ENCODE measurements at regions not wholly inside any gene's neighbourhood (a gene's known extent, or its start where the extent isn't known, plus 50 kb on each side); places are given as distances from the start of the nearest gene placed in this dataset.

GRCh38 chr4:163649557-163650091, 155.1 kb downstream of the TMA16 start:
- Mint-ChIP-seq H3K27me3 (no peaks in the 10 kb centered on the region), H3K27ac (no peak overlapping the region), H3K9me3 (peaks cover 1 to 14% of the 10 kb centered on the region in 2 donors), H3K4me3 (no peak overlapping the region), H3K4me1 (ENCODE audit: low read depth in 2 of 2) (no peaks in the 10 kb centered on the region), H3K36me3 (ENCODE audit: insufficient read depth) (no peaks in the 10 kb centered on the region)
- ATAC-seq (replicated peaks) = no peak
- DNase-seq = no peak

- Mint-ChIP-seq H3K4me3 (no peak overlapping the region), H3K27me3 (no peaks in the 10 kb centered on the region), H3K4me1 (ENCODE audit: low read depth in 2 of 2) (no peaks in the 10 kb centered on the region), H3K36me3 (ENCODE audit: insufficient read depth) (no peaks in the 10 kb centered on the region), H3K27ac (no peak overlapping the region), H3K9me3 (peaks cover 0 to 2% of the 10 kb centered on the region in 2 donors)
- DNase-seq (no peak), ATAC-seq (replicated peaks) (no peak)
Measured at GRCh38 chr4:163651761-163652160, 157.3 kb downstream of the TMA16 start.

- Mint-ChIP-seq H3K9me3 (peaks cover 0 to 2% of the 10 kb centered on the region in 2 donors), H3K27ac (no peak overlapping the region), H3K27me3 (no peaks in the 10 kb centered on the region), H3K4me3 (no peak overlapping the region), H3K36me3 (ENCODE audit: insufficient read depth) (no peaks in the 10 kb centered on the region), H3K4me1 (ENCODE audit: low read depth in 2 of 2) (no peaks in the 10 kb centered on the region)
- ATAC-seq (replicated peaks) = no peak
- DNase-seq = no peak
Measured at GRCh38 chr4:163654621-163655020, 160.1 kb downstream of the TMA16 start.

GRCh38 chr4:163660636-163661035, 166.1 kb downstream of the TMA16 start:
- DNase-seq = no peak
- no peaks in the 10 kb centered on the region for H3K4me1 Mint-ChIP-seq (ENCODE audit: low read depth in 2 of 2)
- no peaks in the 10 kb centered on the region for H3K36me3 Mint-ChIP-seq (ENCODE audit: insufficient read depth)

GRCh38 chr4:163662768-163663167, 168.3 kb downstream of the TMA16 start:
- ATAC-seq (replicated peaks) (no peak), DNase-seq (no peak)
- H3K27me3 Mint-ChIP-seq = no peaks in the 10 kb centered on the region
- H3K4me1 Mint-ChIP-seq (ENCODE audit: low read depth in 2 of 2) = peaks cover 0 to 1% of the 10 kb centered on the region in 2 donors
- H3K4me3 Mint-ChIP-seq = no peak overlapping the region
- H3K9me3 Mint-ChIP-seq = no peaks in the 10 kb centered on the region
- H3K27ac Mint-ChIP-seq = no peak overlapping the region
- no peaks in the 10 kb centered on the region for H3K36me3 Mint-ChIP-seq (ENCODE audit: insufficient read depth)

More at GRCh38 chr4:163660636-163661035, 166.1 kb downstream of the TMA16 start:
- peaks cover 0 to 2% of the 10 kb centered on the region in 2 donors for H3K9me3 Mint-ChIP-seq
- no peak overlapping the region for H3K4me3 Mint-ChIP-seq
- H3K27me3 Mint-ChIP-seq = no peaks in the 10 kb centered on the region
- ATAC-seq (replicated peaks) = no peak
- H3K27ac Mint-ChIP-seq = no peak overlapping the region

- DNase-seq = no peak
- Mint-ChIP-seq H3K27me3 (no peaks in the 10 kb centered on the region), H3K27ac (peak overlapping the region in 1 of 2 donors; percentile 75), H3K36me3 (ENCODE audit: insufficient read depth) (no peaks in the 10 kb centered on the region), H3K9me3 (no peaks in the 10 kb centered on the region), H3K4me3 (no peak overlapping the region), H3K4me1 (ENCODE audit: low read depth in 2 of 2) (peaks cover 0 to 1% of the 10 kb centered on the region in 2 donors)
- no peak for ATAC-seq (replicated peaks)
Measured at GRCh38 chr4:163663454-163664225, 169.2 kb downstream of the TMA16 start.

GRCh38 chr4:163665101-163665500, 170.6 kb downstream of the TMA16 start:
- H3K9me3 Mint-ChIP-seq = no peaks in the 10 kb centered on the region
- ATAC-seq (replicated peaks) = no peak
- H3K27me3 Mint-ChIP-seq = no peaks in the 10 kb centered on the region
- H3K4me1 Mint-ChIP-seq (ENCODE audit: low read depth in 2 of 2) = peaks cover 0 to 1% of the 10 kb centered on the region in 2 donors
- H3K36me3 Mint-ChIP-seq (ENCODE audit: insufficient read depth) = no peaks in the 10 kb centered on the region
- no peak overlapping the region for H3K4me3 Mint-ChIP-seq
- no peak overlapping the region for H3K27ac Mint-ChIP-seq
- no peak for DNase-seq

GRCh38 chr4:163665521-163666331, 171.2 kb downstream of the TMA16 start:
- H3K4me1 Mint-ChIP-seq (ENCODE audit: low read depth in 2 of 2) = peaks cover 0 to 1% of the 10 kb centered on the region in 2 donors
- H3K27ac Mint-ChIP-seq = no peak overlapping the region
- no peaks in the 10 kb centered on the region for H3K9me3 Mint-ChIP-seq
- no peaks in the 10 kb centered on the region for H3K27me3 Mint-ChIP-seq
- DNase-seq = no peak
- H3K36me3 Mint-ChIP-seq (ENCODE audit: insufficient read depth) = no peaks in the 10 kb centered on the region
- H3K4me3 Mint-ChIP-seq = no peak overlapping the region
- no peak for ATAC-seq (replicated peaks)

GRCh38 chr4:163666332-163666873, 171.9 kb downstream of the TMA16 start:
- H3K4me3 Mint-ChIP-seq = no peak overlapping the region
- ATAC-seq (replicated peaks) = no peak
- DNase-seq = no peak

GRCh38 chr4:163672751-163673150, 178.3 kb downstream of the TMA16 start:
- peaks cover 6 to 7% of the 10 kb centered on the region in 2 donors for H3K27me3 Mint-ChIP-seq
- H3K27ac Mint-ChIP-seq = no peak overlapping the region
- no peak for ATAC-seq (replicated peaks)
- H3K9me3 Mint-ChIP-seq = no peaks in the 10 kb centered on the region
- H3K4me3 Mint-ChIP-seq = no peak overlapping the region
- H3K4me1 Mint-ChIP-seq (ENCODE audit: low read depth in 2 of 2) = no peaks in the 10 kb centered on the region
- H3K36me3 Mint-ChIP-seq (ENCODE audit: insufficient read depth) = no peaks in the 10 kb centered on the region
- no peak for DNase-seq

More at GRCh38 chr4:163666332-163666873, 171.9 kb downstream of the TMA16 start:
- H3K4me1 Mint-ChIP-seq (ENCODE audit: low read depth in 2 of 2) = peaks cover 0 to 1% of the 10 kb centered on the region in 2 donors
- H3K36me3 Mint-ChIP-seq (ENCODE audit: insufficient read depth) = no peaks in the 10 kb centered on the region
- no peaks in the 10 kb centered on the region for H3K27me3 Mint-ChIP-seq
- H3K27ac Mint-ChIP-seq = no peak overlapping the region
- H3K9me3 Mint-ChIP-seq = no peaks in the 10 kb centered on the region

- ATAC-seq (replicated peaks) = no peak
- no peak for DNase-seq
- Mint-ChIP-seq H3K36me3 (ENCODE audit: insufficient read depth) (no peaks in the 10 kb centered on the region), H3K27ac (no peak overlapping the region), H3K4me1 (ENCODE audit: low read depth in 2 of 2) (no peaks in the 10 kb centered on the region), H3K27me3 (peaks cover 6 to 7% of the 10 kb centered on the region in 2 donors), H3K9me3 (no peaks in the 10 kb centered on the region), H3K4me3 (no peak overlapping the region)
Measured at GRCh38 chr4:163673848-163674697, 179.6 kb downstream of the TMA16 start.

- Mint-ChIP-seq H3K4me3 (no peak overlapping the region), H3K27ac (no peak overlapping the region), H3K9me3 (no peaks in the 10 kb centered on the region), H3K27me3 (peaks cover 8 to 13% of the 10 kb centered on the region in 2 donors), H3K4me1 (ENCODE audit: low read depth in 2 of 2) (no peaks in the 10 kb centered on the region), H3K36me3 (ENCODE audit: insufficient read depth) (no peaks in the 10 kb centered on the region)
- no peak for DNase-seq
- ATAC-seq (replicated peaks) = no peak
Measured at GRCh38 chr4:163679189-163679588, 184.7 kb downstream of the TMA16 start.

All from effector memory CD8-positive, alpha-beta T cell (primary cell).